ENCODE measurements at regions not wholly inside any gene's neighbourhood (a gene's known extent, or its start where the extent isn't known, plus 50 kb on each side); places are given as distances from the start of the nearest gene placed in this dataset.

- TF ChIP-seq EZH2 (IDR thresholded peaks at IDR 0.05; ENCODE audit: low read depth) (no peak), CTCF (conservative IDR thresholded peaks at IDR 0.05) (no peak)
Measured at GRCh38 chr2:147137711-147138110, 707.1 kb upstream of the ACVR2A start.
